Middle frontal gyrus (tissue), 1 donor: ENCODE measurements at regions not wholly inside any gene's neighbourhood (a gene's known extent, or its start where the extent isn't known, plus 50 kb on each side); places are given as distances from the start of the nearest gene placed in this dataset.

ENCODE experiments used
- DNase-seq: peaks from one replicate; pipeline ENCODE4 v3.0.0-alpha.2; 2015; ENCODE audit warnings: low spot score; ENCODE audit errors: extremely low spot score

DNA sequence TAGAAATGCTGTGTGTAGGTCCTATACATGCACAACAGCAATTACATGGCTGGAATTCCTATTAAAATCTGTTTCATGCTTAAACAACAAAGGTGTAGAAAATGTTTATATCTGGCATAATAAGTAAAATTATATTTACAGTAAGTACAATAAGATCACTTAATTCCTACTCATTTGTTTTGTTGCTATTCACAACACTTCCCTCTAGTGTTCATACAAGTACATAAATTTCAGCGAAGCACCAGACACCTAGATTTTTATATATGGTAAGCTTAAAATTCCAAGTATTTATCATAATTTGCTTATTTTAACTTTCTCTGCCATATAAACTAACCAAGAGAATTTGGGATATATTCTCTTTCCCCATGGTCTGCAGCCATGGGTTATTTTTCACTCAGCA, 51.8 kb upstream of the ANK3 start:
- DNase-seq = no peak

DNA sequence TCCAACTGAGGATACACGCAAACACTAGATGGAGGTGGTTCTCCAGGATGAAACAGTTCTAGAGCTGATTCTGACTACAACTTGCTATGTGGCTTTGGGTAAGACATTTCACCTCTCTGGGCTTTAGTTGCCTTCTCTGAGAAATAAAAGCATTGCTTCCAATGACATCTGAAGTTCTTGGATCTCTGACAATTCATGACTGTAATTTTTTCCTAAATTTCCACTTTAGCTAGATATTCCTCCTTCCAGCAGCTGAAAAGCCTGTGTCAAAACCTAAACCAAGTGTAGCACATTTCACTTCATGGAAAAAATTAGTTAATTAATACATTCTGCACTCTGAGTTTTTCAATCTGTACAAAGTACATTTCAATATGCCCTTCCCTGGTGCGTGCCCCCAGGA, 50.0 kb upstream of the ANK3 start:
- DNase-seq = no peak
